Type B pancreatic cell (in vitro differentiated cells): ENCODE measurements at regions not wholly inside any gene's neighbourhood (a gene's known extent, or its start where the extent isn't known, plus 50 kb on each side); places are given as distances from the start of the nearest gene placed in this dataset.
A peak's percentile ranks its signal among the peaks of the same experiment; 100 is the strongest.
"Not testable (repeated sequence)": the region's sequence is repeated elsewhere in the genome, so short reads cannot be mapped to it uniquely, and the experiment has no call there.

Experiments
- DNase-seq: peaks from one replicate; pipeline ENCODE4 v3.0.0; 2021; ENCODE audit warnings: mixed read lengths; ENCODE audit not compliant: unreplicated experiment; ENCODE audit errors: extremely low spot score
- H3K27ac Mint-ChIP-seq: 2 replicates; pipeline ENCODE4 v1.8.0; 2021; ENCODE audit warnings: mild to moderate bottlenecking, mixed read lengths
- H3K27me3 Mint-ChIP-seq: 2 replicates; pipeline ENCODE4 v1.8.0; 2021; ENCODE audit warnings: mixed read lengths
- H3K36me3 Mint-ChIP-seq: 2 replicates; pipeline ENCODE4 v1.8.0; 2021; ENCODE audit warnings: mixed read lengths
- H3K4me1 Mint-ChIP-seq: one replicate; pipeline ENCODE4 v1.8.0; 2021; ENCODE audit warnings: mixed read lengths; ENCODE audit not compliant: unreplicated experiment
- H3K4me3 Mint-ChIP-seq: 2 replicates; pipeline ENCODE4 v1.8.0; 2021; ENCODE audit warnings: mild to moderate bottlenecking, mixed read lengths
- H3K9me3 Mint-ChIP-seq: 2 replicates; pipeline ENCODE4 v1.8.0; 2021; ENCODE audit warnings: mixed read lengths
- CTCF ChIP-seq: fragments of 200-600 bp; sonication (generic); conservative IDR thresholded peaks from 2 replicates; pipeline ENCODE4 v1.5.0; 2021; ENCODE audit warnings: antibody characterized with exemption, mild to moderate bottlenecking

GRCh38 chr6:86508230-86508629 is 429.1 kb upstream of the HTR1E start:
- no peak for TF ChIP-seq CTCF
- H3K27ac Mint-ChIP-seq, result no peak overlapping the region
- no peak for DNase-seq

GRCh38 chr6:86502497-86502896 is 434.8 kb upstream of the HTR1E start:
- peak overlapping the region; percentile 53 for H3K27ac Mint-ChIP-seq
- H3K4me1 Mint-ChIP-seq, result no peaks in the 10 kb centered on the region
- no peak for TF ChIP-seq CTCF
- H3K4me3 Mint-ChIP-seq, result no peak overlapping the region
- no peaks in the 10 kb centered on the region for H3K27me3 Mint-ChIP-seq
- DNase-seq, result no peak
- H3K9me3 Mint-ChIP-seq, result peaks cover 11% of the 10 kb centered on the region
- H3K36me3 Mint-ChIP-seq, result no peaks in the 10 kb centered on the region

More at GRCh38 chr6:86508230-86508629, 429.1 kb upstream of the HTR1E start:
- Mint-ChIP-seq H3K36me3 (no peaks in the 10 kb centered on the region), H3K4me1 (no peaks in the 10 kb centered on the region), H3K9me3 (peaks cover 4% of the 10 kb centered on the region), H3K27me3 (no peaks in the 10 kb centered on the region), H3K4me3 (no peak overlapping the region)

- TF ChIP-seq CTCF, result no peak
- H3K9me3 Mint-ChIP-seq, result peaks cover 11% of the 10 kb centered on the region
- H3K4me3 Mint-ChIP-seq, result no peak overlapping the region
- H3K36me3 Mint-ChIP-seq, result no peaks in the 10 kb centered on the region
- no peak overlapping the region for H3K27ac Mint-ChIP-seq
- DNase-seq, result no peak
- no peaks in the 10 kb centered on the region for H3K27me3 Mint-ChIP-seq
- H3K4me1 Mint-ChIP-seq, result no peaks in the 10 kb centered on the region
Measured at GRCh38 chr6:86500035-86500434, 437.3 kb upstream of the HTR1E start.

GRCh38 chr6:86489042-86489441 is 448.3 kb upstream of the HTR1E start:
- Mint-ChIP-seq H3K9me3 (peaks cover 21% of the 10 kb centered on the region), H3K4me1 (peaks cover 11% of the 10 kb centered on the region)
- H3K27me3 Mint-ChIP-seq, H3K27ac Mint-ChIP-seq, DNase-seq, H3K4me3 Mint-ChIP-seq, H3K36me3 Mint-ChIP-seq: not testable (repeated sequence)

GRCh38 chr6:86487660-86488221 is 449.6 kb upstream of the HTR1E start:
- no peaks in the 10 kb centered on the region for H3K36me3 Mint-ChIP-seq
- peaks cover 11% of the 10 kb centered on the region for H3K4me1 Mint-ChIP-seq
- no peak for DNase-seq
- H3K27me3 Mint-ChIP-seq, result no peaks in the 10 kb centered on the region
- H3K27ac Mint-ChIP-seq, result no peak overlapping the region
- no peak overlapping the region for H3K4me3 Mint-ChIP-seq
- H3K9me3 Mint-ChIP-seq, result peaks cover 21% of the 10 kb centered on the region
- no peak for TF ChIP-seq CTCF

- Mint-ChIP-seq H3K27ac (peak overlapping the region; percentile 87), H3K4me1 (peaks cover 15% of the 10 kb centered on the region)
- not testable (repeated sequence) for H3K9me3 Mint-ChIP-seq, H3K36me3 Mint-ChIP-seq, H3K4me3 Mint-ChIP-seq, DNase-seq, H3K27me3 Mint-ChIP-seq
Measured at GRCh38 chr6:86478316-86478715, 459.0 kb upstream of the HTR1E start.
